NCI-H1930 (cell line): ENCODE measurements at regions not wholly inside any gene's neighbourhood (a gene's known extent, or its start where the extent isn't known, plus 50 kb on each side); places are given as distances from the start of the nearest gene placed in this dataset.

ENCODE experiments used
- DNase-seq, 2 experiments: peaks; one replicate each; lab custom pipeline; 2025; lab: John Stamatoyannopoulos, UW

- no peak for DNase-seq
Measured at GRCh38 chr10:71152043-71152442, 60.3 kb upstream of the UNC5B start.

- DNase-seq = no peak
Measured at GRCh38 chr10:71156436-71156835, 55.9 kb upstream of the UNC5B start.

- DNase-seq = no peak
Measured at GRCh38 chr10:71157435-71157834, 54.9 kb upstream of the UNC5B start.

- no peak for DNase-seq
Measured at GRCh38 chr10:71158251-71158650, 54.1 kb upstream of the UNC5B start.

- no peak for DNase-seq
Measured at GRCh38 chr10:71158902-71159301, 53.5 kb upstream of the UNC5B start.

- DNase-seq = no peak
Measured at GRCh38 chr10:71159892-71160291, 52.5 kb upstream of the UNC5B start.

GRCh38 chr10:71161425-71161824 lies 50.9 kb upstream of the UNC5B start:
- no peak for DNase-seq
